ENCODE measurements at regions not wholly inside any gene's neighbourhood (a gene's known extent, or its start where the extent isn't known, plus 50 kb on each side); places are given as distances from the start of the nearest gene placed in this dataset.

DNA sequence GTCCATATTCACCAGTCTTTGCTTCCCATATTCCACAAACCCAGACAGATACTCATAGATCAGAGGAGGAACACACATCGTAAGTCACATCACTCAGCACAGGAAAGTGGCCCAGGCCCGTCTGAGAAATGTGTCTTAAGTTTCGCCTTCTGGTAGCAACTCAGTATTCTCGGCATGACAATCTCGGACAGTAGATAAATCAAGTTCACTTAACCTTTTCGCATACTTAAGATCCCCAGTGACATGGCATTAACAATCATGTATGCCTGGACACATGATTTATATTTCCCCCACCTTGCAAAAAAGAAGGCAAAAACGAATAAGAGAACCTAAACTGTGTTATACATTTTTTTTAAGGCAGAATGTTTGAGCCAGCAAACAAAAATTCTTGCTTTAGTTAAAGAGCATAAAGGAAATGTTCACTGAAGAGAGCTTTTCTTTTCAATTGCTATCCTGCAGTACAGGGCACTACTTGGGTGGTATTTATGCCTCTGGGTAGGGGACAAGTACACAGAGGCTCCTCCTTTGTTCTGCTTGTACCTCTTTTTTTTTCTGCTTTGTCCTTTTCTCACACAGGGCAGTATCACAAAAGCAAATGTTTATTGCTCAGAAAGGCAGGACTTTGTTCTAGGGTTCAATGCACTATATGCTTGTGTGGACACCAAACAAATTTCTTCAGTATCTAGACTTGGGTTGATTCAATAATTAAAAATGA lies 360.6 kb downstream of the TDRD3 start:
- intact Hi-C loops (cut with DNase I), result no loop called here
- H3K4me3 ChIP-seq (ENCODE audit: low read length in 3 of 3), result no peak overlapping the region

DNA sequence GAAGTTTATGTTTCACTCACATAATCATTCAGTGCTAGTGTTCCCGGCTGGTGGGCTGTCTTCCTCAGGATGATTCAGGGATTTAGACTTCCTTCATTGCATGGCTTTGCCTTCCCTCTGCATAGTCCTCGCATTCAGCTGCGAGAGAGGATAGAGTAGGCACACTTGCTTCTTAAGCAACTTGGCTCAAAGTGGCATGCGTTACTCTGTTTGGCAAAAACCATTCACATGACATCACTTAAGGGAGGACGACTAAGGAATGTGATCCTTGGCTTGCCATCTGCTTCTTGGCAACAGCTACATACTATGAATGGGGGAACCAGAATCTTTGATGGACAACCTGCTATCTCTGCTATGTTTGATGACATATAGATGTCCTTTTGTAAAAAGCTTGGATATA lies 359.3 kb downstream of the TDRD3 start:
- Histone ChIP-seq H3K9ac (ENCODE audit: low read length in 3 of 3) (no peak overlapping the region), H3K4me3 (ENCODE audit: low read length in 3 of 3) (no peak overlapping the region), H3K4me1 (ENCODE audit: control insufficient read depth in 2 of 3, insufficient read depth in 2 of 3, low read depth in 1 of 3, low read length in 3 of 3) (peaks cover 0 to 3% (median 0%) of the 10 kb centered on the region in 3 donors), H3K27ac (ENCODE audit: low read depth in 2 of 2, low read length in 2 of 2) (no peak overlapping the region), H3K27me3 (ENCODE audit: control insufficient read depth, insufficient read depth, low read length) (no peaks in the 10 kb centered on the region), H3K9me3 (ENCODE audit: control insufficient read depth in 2 of 3, insufficient read depth in 1 of 3, low read length in 3 of 3) (no peaks in the 10 kb centered on the region), H3K36me3 (ENCODE audit: control insufficient read depth in 2 of 3, insufficient read depth in 3 of 3, low read length in 3 of 3) (no peaks in the 10 kb centered on the region)
- DNase-seq (peak in 1 of 5 donors; percentile 19), FAIRE-seq (no peak)
- TF ChIP-seq CTCF (IDR thresholded peaks at IDR 0.05; ENCODE audit: borderline replicate concordance, extremely low read depth, insufficient read depth), result no peak
- intact Hi-C loops (cut with DNase I), result no loop called here

More for the DNA sequence above, 360.6 kb downstream of the TDRD3 start:
- Histone ChIP-seq H3K9me3 (ENCODE audit: control insufficient read depth in 2 of 3, insufficient read depth in 1 of 3, low read length in 3 of 3) (no peaks in the 10 kb centered on the region), H3K36me3 (ENCODE audit: control insufficient read depth in 2 of 3, insufficient read depth in 3 of 3, low read length in 3 of 3) (no peaks in the 10 kb centered on the region), H3K27ac (ENCODE audit: low read depth in 2 of 2, low read length in 2 of 2) (no peak overlapping the region), H3K4me1 (ENCODE audit: control insufficient read depth in 2 of 3, insufficient read depth in 2 of 3, low read depth in 1 of 3, low read length in 3 of 3) (peaks cover 0 to 3% (median 0%) of the 10 kb centered on the region in 3 donors), H3K9ac (ENCODE audit: low read length in 3 of 3) (no peak overlapping the region), H3K27me3 (ENCODE audit: control insufficient read depth, insufficient read depth, low read length) (no peaks in the 10 kb centered on the region)
- DNase-seq (peak in 2 of 5 donors; percentile 21 to 30), FAIRE-seq (no peak)
- no peak for TF ChIP-seq CTCF (IDR thresholded peaks at IDR 0.05; ENCODE audit: borderline replicate concordance, extremely low read depth, insufficient read depth)

GRCh38 chr13:60755380-60756163 lies 358.6 kb downstream of the TDRD3 start:
- TF ChIP-seq CTCF (IDR thresholded peaks at IDR 0.05; ENCODE audit: borderline replicate concordance, extremely low read depth, insufficient read depth), result no peak
- FAIRE-seq (no peak), DNase-seq (no peak)
- H3K27ac ChIP-seq (ENCODE audit: low read depth in 2 of 2, low read length in 2 of 2), result no peak overlapping the region
- intact Hi-C loops (cut with DNase I), result no loop called here
- no peaks in the 10 kb centered on the region for H3K9me3 ChIP-seq (ENCODE audit: control insufficient read depth in 2 of 3, insufficient read depth in 1 of 3, low read length in 3 of 3)
- no peak overlapping the region for H3K4me3 ChIP-seq (ENCODE audit: low read length in 3 of 3)
- H3K4me1 ChIP-seq (ENCODE audit: control insufficient read depth in 2 of 3, insufficient read depth in 2 of 3, low read depth in 1 of 3, low read length in 3 of 3), result peaks cover 0 to 3% (median 0%) of the 10 kb centered on the region in 3 donors
- no peak overlapping the region for H3K9ac ChIP-seq (ENCODE audit: low read length in 3 of 3)
- H3K27me3 ChIP-seq (ENCODE audit: control insufficient read depth, insufficient read depth, low read length), result no peaks in the 10 kb centered on the region
- H3K36me3 ChIP-seq (ENCODE audit: control insufficient read depth in 2 of 3, insufficient read depth in 3 of 3, low read length in 3 of 3), result no peaks in the 10 kb centered on the region

All from kidney (tissue), 13 donors.